ENCODE measurements at regions not wholly inside any gene's neighbourhood (a gene's known extent, or its start where the extent isn't known, plus 50 kb on each side); places are given as distances from the start of the nearest gene placed in this dataset.

GRCh38 chr14:45742187-45742586 is 489.2 kb upstream of the MIS18BP1 start:
- Histone ChIP-seq H2AFZ (ENCODE audit: low read length) (no peak overlapping the region), H3K9me2 (replicated peaks; ENCODE audit: low read length) (no peaks in the 10 kb centered on the region), H3K9ac (ENCODE audit: low read length) (no peak overlapping the region), H3K9me3 (ENCODE audit: low read length) (no peaks in the 10 kb centered on the region), H3F3A (ENCODE audit: low read length, unreplicated experiment) (no peaks in the 10 kb centered on the region), H4K20me1 (ENCODE audit: low read length) (no peaks in the 10 kb centered on the region), H3K36me3 (ENCODE audit: low read depth, low read length) (no peaks in the 10 kb centered on the region), H3K27ac (ENCODE audit: low read length) (no peak overlapping the region), H3K79me2 (ENCODE audit: low read length) (no peaks in the 10 kb centered on the region), H3K27me3 (ENCODE audit: low read length) (peaks cover 17% of the 10 kb centered on the region), H3K4me3 (ENCODE audit: low read length) (no peak overlapping the region), H3K4me1 (ENCODE audit: insufficient read depth, low read length) (no peaks in the 10 kb centered on the region), H3K4me2 (ENCODE audit: low read length) (no peak overlapping the region)
- DNase-seq (no peak), ATAC-seq (no peak)
- no TSS peak for BruUV-seq (replicated peaks)
- ChIA-PET POLR2A (ENCODE audit: unreplicated experiment) (no interaction called here), CTCF (interaction anchor here (0.7 kb wide), 1 partner anchor 26 kb away, joined by 4 read pairs; no protein-coding TSS in a partner anchor)
- intact Hi-C loops (cut with micrococcal nuclease) = no loop called here
- TF ChIP-seq EZH2phosphoT487 (IDR thresholded peaks at IDR 0.05; ENCODE audit: borderline replicate concordance, low read length) = no peak
- TF ChIP-seq EZH2 (IDR thresholded peaks at IDR 0.05; ENCODE audit: low read length, unreplicated experiment) = no peak
- no peak for TF ChIP-seq CTCF (conservative IDR thresholded peaks at IDR 0.05; ENCODE audit: low read depth, low read length)

- H3K9me3 ChIP-seq (ENCODE audit: low read length) = no peaks in the 10 kb centered on the region
- H3K4me2 ChIP-seq (ENCODE audit: low read length) = no peak overlapping the region
- peaks cover 23% of the 10 kb centered on the region for H3K27me3 ChIP-seq (ENCODE audit: low read length)
- ChIA-PET POLR2A (ENCODE audit: unreplicated experiment) (no interaction called here), CTCF (no interaction called here)
- no peaks in the 10 kb centered on the region for H3K4me1 ChIP-seq (ENCODE audit: insufficient read depth, low read length)
- intact Hi-C loops (cut with micrococcal nuclease) = no loop called here
- H2AFZ ChIP-seq (ENCODE audit: low read length) = no peak overlapping the region
- H4K20me1 ChIP-seq (ENCODE audit: low read length) = no peaks in the 10 kb centered on the region
- no peak overlapping the region for H3K27ac ChIP-seq (ENCODE audit: low read length)
- BruUV-seq (replicated peaks) = no TSS peak
- no peaks in the 10 kb centered on the region for H3K36me3 ChIP-seq (ENCODE audit: low read depth, low read length)
- H3K79me2 ChIP-seq (ENCODE audit: low read length) = no peaks in the 10 kb centered on the region
- no peak overlapping the region for H3K9ac ChIP-seq (ENCODE audit: low read length)
- no peak overlapping the region for H3K4me3 ChIP-seq (ENCODE audit: low read length)
- H3K9me2 ChIP-seq (replicated peaks; ENCODE audit: low read length) = no peaks in the 10 kb centered on the region
- no peak for TF ChIP-seq CTCF (conservative IDR thresholded peaks at IDR 0.05; ENCODE audit: low read depth, low read length)
- ATAC-seq (no peak), DNase-seq (no peak)
- H3F3A ChIP-seq (ENCODE audit: low read length, unreplicated experiment) = no peaks in the 10 kb centered on the region
These were observed 475.6 kb upstream of the MIS18BP1 start for GRCh38 chr14:45728434-45729225.

GRCh38 chr14:45727133-45727532 is 474.1 kb upstream of the MIS18BP1 start:
- no peaks in the 10 kb centered on the region for H3F3A ChIP-seq (ENCODE audit: low read length, unreplicated experiment)
- no peak overlapping the region for H2AFZ ChIP-seq (ENCODE audit: low read length)
- POLR2A ChIA-PET (ENCODE audit: unreplicated experiment) = no interaction called here
- no peak for ATAC-seq
- H3K4me3 ChIP-seq (ENCODE audit: low read length) = no peak overlapping the region
- DNase-seq = no peak
- no peak overlapping the region for H3K27ac ChIP-seq (ENCODE audit: low read length)
- intact Hi-C loops (cut with micrococcal nuclease) = no loop called here
- no peaks in the 10 kb centered on the region for H3K79me2 ChIP-seq (ENCODE audit: low read length)
- no peaks in the 10 kb centered on the region for H3K4me1 ChIP-seq (ENCODE audit: insufficient read depth, low read length)
- H3K27me3 ChIP-seq (ENCODE audit: low read length) = peaks cover 23% of the 10 kb centered on the region
- H4K20me1 ChIP-seq (ENCODE audit: low read length) = no peaks in the 10 kb centered on the region
- TF ChIP-seq EZH2 (IDR thresholded peaks at IDR 0.05; ENCODE audit: low read length, unreplicated experiment) (no peak), CTCF (conservative IDR thresholded peaks at IDR 0.05; ENCODE audit: low read depth, low read length) (no peak), EZH2phosphoT487 (IDR thresholded peaks at IDR 0.05; ENCODE audit: borderline replicate concordance, low read length) (no peak)
- CTCF ChIA-PET = no interaction called here
- H3K9me3 ChIP-seq (ENCODE audit: low read length) = no peaks in the 10 kb centered on the region
- no peak overlapping the region for H3K9ac ChIP-seq (ENCODE audit: low read length)
- no TSS peak for BruUV-seq (replicated peaks)
- H3K36me3 ChIP-seq (ENCODE audit: low read depth, low read length) = no peaks in the 10 kb centered on the region
- H3K9me2 ChIP-seq (replicated peaks; ENCODE audit: low read length) = no peaks in the 10 kb centered on the region
- no peak overlapping the region for H3K4me2 ChIP-seq (ENCODE audit: low read length)
